GM18498 (cell line): ENCODE measurements at regions not wholly inside any gene's neighbourhood (a gene's known extent, or its start where the extent isn't known, plus 50 kb on each side); places are given as distances from the start of the nearest gene placed in this dataset.

ENCODE experiments used
- ATAC-seq: cut with Tn5 transposase; IDR thresholded peaks from one replicate; pipeline ENCODE4 v1.9.1; 2021; ENCODE audit warnings: mild to moderate bottlenecking, moderate library complexity; ENCODE audit not compliant: unreplicated experiment

DNA sequence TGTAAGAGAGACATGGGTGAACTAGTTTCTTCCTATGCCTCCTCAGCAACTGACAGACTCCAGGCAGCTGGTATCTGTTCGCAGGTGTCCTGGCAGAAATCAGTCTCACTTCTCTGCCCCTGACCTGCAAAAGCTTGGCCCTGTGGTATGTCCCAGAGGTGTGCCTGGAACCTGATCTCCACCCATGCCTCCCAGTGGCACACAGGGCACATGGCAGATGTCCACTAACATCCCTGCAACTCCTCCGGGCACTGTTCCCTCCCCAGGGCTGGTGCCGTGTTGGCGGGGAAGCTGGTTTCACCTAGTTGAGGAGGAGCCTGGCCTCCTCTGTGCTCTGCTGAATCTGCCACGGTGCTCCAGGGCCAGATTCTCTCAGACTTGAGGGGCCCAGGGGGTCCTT lies 123.3 kb upstream of the GGTLC1 start:
- no peak for ATAC-seq

DNA sequence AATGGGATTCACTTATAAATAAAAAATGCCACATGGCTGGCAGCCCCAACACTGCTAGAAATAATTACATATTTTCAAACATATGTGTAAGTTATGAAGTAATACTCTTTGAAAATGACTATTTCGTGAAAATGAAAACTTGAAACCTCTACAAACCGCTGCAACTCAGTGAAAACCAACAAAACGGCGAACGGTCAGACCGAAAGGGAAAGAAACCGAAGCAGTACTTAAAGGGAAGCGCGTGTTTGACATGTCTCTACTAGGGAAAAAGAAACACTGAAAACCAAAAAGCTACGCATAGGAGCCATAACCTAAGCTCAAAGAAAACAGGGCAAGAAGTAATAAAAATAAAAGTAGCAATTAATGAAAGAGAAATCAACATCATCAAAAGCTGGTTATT lies 121.0 kb upstream of the GGTLC1 start:
- no peak for ATAC-seq

- no peak for ATAC-seq
Observed at GRCh38 chr20:24109008-24109407, 120.4 kb upstream of the GGTLC1 start.

DNA sequence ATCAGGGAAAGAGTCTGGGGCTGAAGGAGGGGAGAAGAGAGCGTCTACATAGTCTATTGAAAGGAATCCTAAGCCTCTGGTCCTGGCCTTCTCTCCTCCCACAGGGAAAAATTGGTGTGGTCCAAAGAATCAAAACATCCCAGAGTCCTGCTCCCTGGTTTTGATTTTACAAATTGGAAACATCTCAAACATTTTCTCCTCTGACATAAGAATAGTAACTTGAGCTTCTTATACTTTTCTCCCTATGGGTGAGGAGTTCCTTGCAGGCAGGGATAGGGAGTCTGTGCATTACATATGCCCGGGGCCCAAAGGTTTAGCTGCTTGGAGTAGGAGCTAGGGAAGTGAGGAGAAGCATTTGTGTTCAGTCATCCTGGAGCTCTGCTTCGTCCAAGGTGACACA lies 120.0 kb upstream of the GGTLC1 start:
- no peak for ATAC-seq

- ATAC-seq = no peak
Observed at GRCh38 chr20:24106801-24107445, 118.3 kb upstream of the GGTLC1 start.

DNA sequence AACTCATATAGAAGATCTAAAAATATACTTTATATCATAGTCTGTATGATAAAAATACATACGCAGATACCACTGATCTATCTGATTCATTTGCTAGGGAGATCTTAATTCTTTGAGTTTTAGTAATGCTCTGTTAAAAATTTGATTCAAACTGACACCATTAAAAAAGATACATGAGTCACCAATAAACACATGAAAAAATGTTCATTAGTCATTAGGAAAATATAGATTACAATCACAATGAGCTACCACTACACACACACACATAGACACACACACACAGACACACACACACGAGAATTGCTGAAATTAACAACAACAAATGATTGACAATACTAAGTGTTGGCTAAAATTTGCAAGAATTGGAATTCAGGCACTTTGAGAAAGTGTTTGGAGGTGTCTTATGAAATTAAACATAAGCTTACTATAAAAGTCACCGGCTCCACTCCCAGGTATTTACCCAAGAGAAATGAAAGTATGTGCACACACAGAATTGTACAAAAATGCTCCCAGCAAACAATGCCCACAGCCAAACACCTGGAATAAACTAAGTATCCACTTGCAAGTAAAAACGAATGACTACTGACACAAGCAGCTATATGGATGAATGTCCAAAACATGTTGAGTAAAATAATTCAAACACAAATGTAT lies 117.7 kb upstream of the GGTLC1 start:
- no peak for ATAC-seq

DNA sequence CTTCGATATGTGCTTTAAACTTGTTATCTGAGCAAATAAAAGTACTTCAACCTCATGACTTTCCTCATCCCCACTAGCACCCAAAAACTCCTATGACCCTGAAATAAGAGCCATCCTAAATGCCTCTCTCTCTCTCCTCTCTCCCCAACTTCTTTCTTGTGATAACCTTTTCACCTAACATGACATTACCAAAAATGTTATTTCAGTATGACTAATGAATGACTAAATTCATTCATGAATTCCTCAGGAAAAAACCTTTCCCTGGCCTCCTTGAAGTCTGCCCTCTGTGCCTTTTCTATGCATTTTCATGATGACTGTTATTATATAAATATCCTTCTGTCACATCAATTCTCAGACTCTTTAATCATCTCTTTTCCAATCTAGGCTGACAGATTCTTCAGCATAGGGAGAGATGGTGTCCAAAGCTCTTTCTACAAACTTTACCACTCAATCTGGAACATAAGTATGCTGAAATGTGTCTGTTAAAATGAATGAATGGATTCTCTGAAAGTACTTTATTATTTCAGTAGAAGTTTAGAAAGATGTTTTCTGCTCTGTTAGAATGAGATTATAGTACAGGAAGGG lies 114.3 kb upstream of the GGTLC1 start:
- ATAC-seq = no peak

DNA sequence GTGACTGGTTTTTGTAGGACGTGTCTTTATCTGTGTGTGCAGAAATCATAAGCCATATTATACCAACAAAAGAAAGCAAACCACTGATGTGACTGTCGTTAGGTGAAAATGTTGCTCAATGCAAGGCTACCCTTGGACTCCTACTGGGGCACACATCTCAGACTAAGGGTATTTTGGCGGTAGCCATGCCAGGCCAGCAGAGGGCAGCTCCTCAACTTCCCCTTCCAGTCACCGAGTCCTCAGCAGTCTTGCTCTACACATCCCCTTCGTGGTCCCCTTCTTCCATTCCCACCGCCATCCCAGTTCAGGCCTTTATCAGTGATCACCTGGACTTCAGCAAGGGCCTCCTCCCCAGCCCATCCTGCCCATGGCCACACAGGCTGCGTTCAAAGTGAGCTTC lies 113.7 kb upstream of the GGTLC1 start:
- no peak for ATAC-seq

GRCh38 chr20:24100370-24101011 lies 111.9 kb upstream of the GGTLC1 start:
- peak; percentile 82 for ATAC-seq

GRCh38 chr20:24098886-24099285 lies 110.3 kb upstream of the GGTLC1 start:
- ATAC-seq = no peak

DNA sequence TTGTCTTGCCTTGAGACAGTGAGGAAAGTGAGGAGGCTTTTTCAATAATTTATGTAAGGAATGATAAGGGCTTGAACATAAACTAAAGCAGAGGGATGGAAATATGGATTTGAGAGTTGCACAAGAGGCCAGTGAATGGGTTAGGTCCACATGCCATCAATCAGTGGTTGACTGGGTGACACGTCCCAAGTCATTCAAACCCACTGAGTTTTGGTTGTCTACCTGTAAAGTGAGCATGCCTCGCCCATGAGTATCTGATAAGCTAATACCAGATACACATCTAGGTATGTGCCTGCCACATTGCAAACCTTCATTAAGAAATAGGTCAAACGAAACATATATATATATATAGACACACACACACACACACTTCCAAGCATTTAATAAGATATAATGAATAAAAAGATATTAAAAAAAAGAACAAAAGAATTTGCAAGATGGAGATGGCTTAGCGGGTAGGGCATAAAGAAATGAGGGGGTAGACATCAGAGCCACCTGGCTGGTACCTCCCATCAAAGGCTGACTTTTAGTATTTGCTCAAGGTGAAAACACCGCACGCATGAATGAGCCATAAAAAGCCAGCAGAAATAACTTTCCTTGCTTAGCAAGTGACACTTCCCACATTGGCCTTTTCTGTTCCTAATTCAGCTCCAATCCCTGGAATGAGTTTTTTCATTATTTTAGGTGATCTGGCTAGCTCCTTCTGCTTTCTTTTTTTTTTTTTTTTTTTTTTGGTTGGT lies 109.1 kb upstream of the GGTLC1 start:
- no peak for ATAC-seq

DNA sequence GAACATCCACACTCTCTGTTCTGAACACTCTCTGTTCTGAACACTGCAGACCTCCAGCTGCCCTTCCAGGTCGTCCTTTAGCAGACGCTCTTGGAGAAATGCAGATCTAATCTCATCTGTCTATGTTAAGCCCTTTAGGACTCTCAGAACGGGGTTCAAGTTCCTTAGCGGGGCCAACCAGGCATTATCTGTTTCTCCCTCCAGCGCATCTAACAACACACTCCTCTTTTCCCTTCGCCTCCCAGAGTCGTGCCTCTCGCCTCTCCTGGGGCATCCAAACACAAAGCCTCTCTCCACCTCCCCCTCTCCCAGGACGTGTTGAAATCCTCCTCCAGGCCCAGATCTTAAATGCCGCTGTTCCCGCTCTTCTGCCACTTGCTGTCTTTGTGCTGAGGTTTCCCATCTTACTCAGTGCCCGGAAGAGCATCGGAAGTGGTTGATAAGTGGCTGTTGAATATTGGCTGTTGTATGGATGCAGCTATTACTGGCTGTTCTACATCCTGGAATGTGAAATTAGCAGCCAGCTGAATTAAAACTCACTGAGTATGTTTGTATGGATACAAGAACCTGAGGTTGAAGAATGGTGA lies 108.4 kb upstream of the GGTLC1 start:
- no peak for ATAC-seq

DNA sequence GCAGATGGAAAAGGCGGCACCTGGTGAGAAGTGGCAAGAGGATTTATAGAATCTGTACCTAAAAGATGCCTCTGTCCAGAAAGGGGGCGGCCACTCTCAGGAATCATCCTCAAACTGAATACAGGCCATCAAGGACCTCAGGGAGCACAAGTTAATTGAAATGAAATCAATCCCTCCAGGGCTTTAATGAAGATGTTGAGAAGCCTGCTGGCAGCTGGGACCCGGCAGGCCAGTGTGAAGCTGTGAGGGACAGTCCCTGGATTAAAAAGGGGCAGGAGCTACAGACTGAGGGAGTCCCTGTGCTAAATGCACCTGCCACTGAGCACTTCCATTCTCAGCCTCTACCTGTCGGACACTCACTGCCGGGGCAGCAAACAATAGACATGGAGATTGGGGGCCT lies 107.7 kb upstream of the GGTLC1 start:
- ATAC-seq = no peak

DNA sequence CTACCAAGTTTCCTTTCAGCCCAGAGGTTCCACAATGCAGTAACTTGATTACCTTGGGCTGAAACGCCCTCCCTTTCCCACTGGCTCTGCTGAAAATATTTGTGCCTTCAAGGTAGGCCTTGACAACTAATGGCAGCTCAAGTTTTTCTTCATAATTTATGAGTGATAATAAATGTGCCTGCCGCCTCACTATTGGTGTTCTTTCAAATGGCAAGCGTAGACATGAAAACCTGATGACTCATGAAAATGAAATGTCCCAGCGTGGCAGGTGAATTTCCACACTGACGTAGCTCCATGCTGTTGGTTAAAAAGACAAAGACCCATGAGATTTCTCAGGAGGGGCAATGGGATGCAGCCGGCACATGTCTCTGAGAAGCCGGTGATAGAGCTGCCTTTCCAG lies 107.2 kb upstream of the GGTLC1 start:
- no peak for ATAC-seq

GRCh38 chr20:24095303-24095702 lies 106.7 kb upstream of the GGTLC1 start:
- ATAC-seq = no peak

- no peak for ATAC-seq
Observed at GRCh38 chr20:24089576-24089975, 101.0 kb upstream of the GGTLC1 start.

DNA sequence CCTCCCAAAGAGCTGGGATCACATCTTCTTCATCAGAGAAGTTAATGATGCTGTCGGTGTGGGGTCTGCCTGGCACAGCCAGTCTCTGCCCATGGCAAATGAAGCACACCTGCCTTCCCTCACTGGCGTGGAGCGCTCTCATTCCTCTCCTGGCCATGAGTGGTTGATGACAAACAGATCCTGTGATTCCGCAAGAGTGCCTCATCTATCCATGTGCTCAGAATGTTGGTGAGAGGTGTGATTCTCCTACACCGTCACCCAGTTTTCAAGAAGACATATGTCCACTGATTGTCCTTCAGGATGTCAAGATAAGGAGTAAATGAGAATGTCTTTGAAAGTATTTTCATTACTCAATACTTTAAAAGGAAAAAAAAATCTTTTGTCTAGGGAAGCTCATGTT lies 97.5 kb upstream of the GGTLC1 start:
- no peak for ATAC-seq

DNA sequence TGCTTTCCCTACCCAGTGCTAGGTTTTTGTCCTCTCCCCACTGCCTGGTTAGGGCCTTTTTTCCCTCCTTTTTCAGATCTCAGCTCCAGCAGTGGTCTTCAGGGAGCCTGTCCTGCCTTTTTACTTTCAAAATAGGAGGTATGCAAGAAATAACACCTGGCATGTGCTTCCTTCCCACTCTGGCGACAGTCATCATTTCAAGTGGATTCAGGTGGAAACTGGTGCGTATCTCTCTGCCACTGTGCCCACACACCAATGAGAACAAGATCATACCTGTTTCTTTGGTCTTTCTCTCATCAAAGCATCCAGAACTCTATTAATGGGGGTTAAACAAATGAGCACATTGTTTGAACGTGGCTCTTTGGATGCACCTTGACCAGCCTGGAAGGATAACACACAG lies 95.7 kb upstream of the GGTLC1 start:
- no peak for ATAC-seq

DNA sequence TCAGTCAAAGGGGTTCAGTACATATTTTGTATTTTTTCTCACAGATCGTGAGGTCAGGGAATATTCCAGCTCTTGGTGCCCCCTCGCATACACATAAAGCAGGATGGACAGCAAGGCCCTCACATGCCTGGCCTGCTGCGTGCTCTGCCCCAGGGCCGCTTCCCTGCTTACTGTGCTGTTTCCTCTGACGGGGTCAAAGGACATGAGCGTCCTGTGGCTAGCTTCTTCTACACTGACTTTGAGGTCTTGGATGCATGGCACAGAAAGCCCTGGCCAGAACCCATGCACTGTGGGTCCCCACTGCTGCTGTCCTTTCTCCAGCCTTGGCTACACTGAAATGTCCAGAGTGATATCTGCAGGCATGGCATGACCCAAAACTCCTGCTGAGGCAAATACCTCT lies 92.5 kb upstream of the GGTLC1 start:
- ATAC-seq = no peak

DNA sequence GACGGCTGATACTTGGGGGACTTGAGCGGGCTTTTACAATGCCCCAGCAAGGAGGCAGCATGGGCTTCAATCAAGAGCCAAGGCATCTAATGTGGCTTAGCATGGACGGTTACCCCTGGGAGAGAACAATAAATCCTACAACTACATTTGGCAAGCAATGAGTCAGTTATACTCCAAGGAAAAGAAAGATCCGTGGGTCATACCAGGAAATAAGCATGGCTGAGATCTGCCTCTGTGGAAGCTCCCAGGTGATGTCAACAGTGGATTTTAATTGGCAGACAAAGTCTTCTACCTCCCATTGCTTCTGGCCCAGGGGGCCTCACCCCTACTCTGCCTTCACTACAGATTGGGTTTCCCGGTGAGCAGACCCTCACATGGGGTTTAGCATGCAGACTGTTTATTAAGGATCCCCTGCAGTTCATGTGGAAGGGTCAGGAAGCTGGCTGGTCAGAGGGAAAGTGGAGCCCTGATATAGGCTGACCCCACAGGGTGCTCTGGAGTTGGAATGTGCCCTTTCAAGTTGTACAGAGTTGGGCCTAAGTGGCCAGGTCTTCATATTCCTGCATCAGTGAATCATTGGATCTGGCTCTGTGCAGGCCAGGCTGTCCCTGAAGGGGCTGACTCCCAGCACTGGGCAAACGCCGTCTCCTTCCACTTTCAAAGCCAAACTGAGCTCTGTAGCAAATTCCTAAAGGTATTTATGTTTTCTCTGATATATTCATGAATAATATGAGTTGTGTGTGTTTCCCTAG lies 91.3 kb upstream of the GGTLC1 start:
- ATAC-seq = no peak
